K562 (cell line): ENCODE measurements at regions not wholly inside any gene's neighbourhood (a gene's known extent, or its start where the extent isn't known, plus 50 kb on each side); places are given as distances from the start of the nearest gene placed in this dataset.

Source experiments
- CEBPG ChIP-seq, 3 experiments: fragments of 200-800 bp in 1 of 3; sonication (Bioruptor generic) in 1 of 3; sonication (generic) in 1 of 3; formaldehyde crosslinking in 1 of 3; IDR thresholded peaks in 2 of 3; conservative IDR thresholded peaks in 1 of 3; 2 replicates each; pipeline versions ENCODE4 v1.6.1 to v1.8.0; 2016 to 2022; ENCODE audit warnings: missing compliant biosample characterization in 2 of 3, missing genetic modification characterization in 2 of 3, mild to moderate bottlenecking in 1 of 3, missing genetic modification reagents in 1 of 3
- FOXM1 ChIP-seq, 2 experiments: fragments of 450-650 bp in 1 of 2; sonication (generic) in 1 of 2; formaldehyde crosslinking in 1 of 2; IDR thresholded peaks; 2 replicates each; pipeline versions ENCODE4 v1.6.1 to v1.9.0; 2017 to 2022; ENCODE audit warnings: low read depth in 2 of 2, mild to moderate bottlenecking in 2 of 2, missing genetic modification reagents in 1 of 2, moderate library complexity in 1 of 2
- NCOA6 ChIP-seq: fragments of 450-650 bp; IDR thresholded peaks from 2 replicates; pipeline ENCODE4 v1.6.1; 2017; ENCODE audit warnings: mild to moderate bottlenecking
- RAD21 ChIP-seq, 2 experiments: fragments of 250-450 bp in 1 of 2; fragments of 450-650 bp in 1 of 2; sonication (Bioruptor Pico) in 1 of 2; formaldehyde crosslinking in 1 of 2; IDR thresholded peaks in 1 of 2; conservative IDR thresholded peaks in 1 of 2; 2 replicates each; pipeline versions ENCODE4 v1.4.0 to v1.8.0; 2020 to 2022; ENCODE audit warnings: mild to moderate bottlenecking in 2 of 2, moderate library complexity in 1 of 2
- RBBP5 ChIP-seq: fragments of 200-600 bp; sonication (generic); IDR thresholded peaks from 2 replicates; pipeline ENCODE4 v1.6.1; 2012; ENCODE audit warnings: borderline replicate concordance, mild to moderate bottlenecking, low read length, control low read depth, inconsistent platforms; ENCODE audit not compliant: insufficient read depth, poor library complexity, severe bottlenecking
- STAG1 ChIP-seq: sonication (generic); formaldehyde crosslinking; IDR thresholded peaks from 2 replicates; pipeline ENCODE4 v1.5.0; 2020; ENCODE audit warnings: missing genetic modification reagents, borderline replicate concordance
- TAF1 ChIP-seq: IDR thresholded peaks from 2 replicates; pipeline ENCODE4 v1.6.1; 2011; ENCODE audit warnings: mild to moderate bottlenecking, low read length, moderate library complexity; ENCODE audit not compliant: insufficient read depth, control insufficient read depth, severe bottlenecking; ENCODE audit errors: extremely low read depth
- TBL1XR1 ChIP-seq, 2 experiments: IDR thresholded peaks; 2 replicates each; pipeline ENCODE4 v1.6.1; 2012; ENCODE audit warnings: improper control_type of control experiment in 2 of 2, low read length in 2 of 2, mild to moderate bottlenecking in 1 of 2
- THRAP3 ChIP-seq: fragments of 450-650 bp; IDR thresholded peaks from 2 replicates; pipeline ENCODE4 v1.6.1; 2016; ENCODE audit warnings: mild to moderate bottlenecking, inconsistent platforms, borderline replicate concordance
- ZNF586 ChIP-seq: fragments of 450-650 bp; formaldehyde crosslinking; conservative IDR thresholded peaks from 2 replicates; pipeline ENCODE4 v1.4.0; 2020; ENCODE audit warnings: mild to moderate bottlenecking, moderate library complexity
- TF ChIP-seq, protein P1 (sequence below): fragments of 250-450 bp; sonication (Bioruptor Pico); IDR thresholded peaks from 2 replicates; pipeline ENCODE4 v1.5.0; 2021
- TF ChIP-seq, protein P2 (sequence below): fragments of 200-800 bp; sonication (Bioruptor generic); IDR thresholded peaks from 2 replicates; pipeline ENCODE4 v1.6.1; 2017; ENCODE audit warnings: missing genetic modification characterization, missing compliant biosample characterization
- TF ChIP-seq, protein P3 (sequence below): fragments of 450-650 bp; IDR thresholded peaks from 2 replicates; pipeline ENCODE4 v1.6.1; 2018; ENCODE audit warnings: mild to moderate bottlenecking, low read depth; ENCODE audit not compliant: partially characterized antibody
- TF ChIP-seq, protein P4 (sequence below): fragments of 450-650 bp; IDR thresholded peaks from 2 replicates; pipeline ENCODE4 v1.6.1; 2016
- TF ChIP-seq, protein P5 (sequence below), 3 experiments: IDR thresholded peaks in 2 of 3; conservative IDR thresholded peaks in 1 of 3; 2 replicates each; pipeline ENCODE4 v1.5.1; 2011 to 2012; ENCODE audit warnings: low read length in 3 of 3, mild to moderate bottlenecking in 3 of 3, control low read depth in 2 of 3, improper control_type of control experiment in 1 of 3, inconsistent platforms in 1 of 3, low read depth in 1 of 3, mixed read lengths in 1 of 3, moderate library complexity in 1 of 3; ENCODE audit not compliant: insufficient read depth in 2 of 3
- TF ChIP-seq, protein P6 (sequence below): fragments of 450-650 bp; formaldehyde crosslinking; IDR thresholded peaks from 2 replicates; pipeline ENCODE4 v1.4.0; 2020; ENCODE audit warnings: mild to moderate bottlenecking, moderate library complexity

DNA sequence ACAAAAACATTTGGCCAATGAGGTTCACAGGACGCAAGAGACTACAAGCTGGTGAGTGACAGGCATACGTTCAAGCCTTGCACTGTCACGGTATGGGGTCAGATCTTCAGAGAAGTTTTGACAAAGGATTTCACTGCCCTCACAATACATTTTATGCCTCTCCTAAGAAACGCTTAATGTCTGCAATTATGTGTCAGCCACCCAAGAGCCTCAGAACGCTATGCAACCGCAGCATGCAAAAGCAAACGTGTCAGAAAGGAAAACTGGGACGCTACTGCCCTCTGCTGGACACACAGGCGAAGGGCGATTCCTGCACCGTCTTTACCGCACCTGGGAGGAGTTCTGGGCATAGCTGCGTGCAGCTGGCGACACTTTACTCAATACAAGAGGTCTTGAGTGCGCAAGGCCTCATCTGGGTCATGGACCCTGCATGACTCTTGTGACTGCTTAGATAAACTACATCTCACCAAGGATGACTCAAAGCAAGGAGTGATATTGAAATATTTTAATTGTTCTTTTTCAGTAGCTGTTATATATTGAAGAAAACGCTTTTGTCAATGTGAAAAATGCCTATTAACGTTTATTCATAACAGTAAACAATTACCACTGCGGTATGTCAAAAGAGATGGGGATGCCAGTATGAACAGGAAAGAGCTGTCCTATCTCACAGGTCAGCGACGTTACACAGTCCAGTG lies 147.6 kb upstream of the FRG1 start (continued):
- TF ChIP-seq TAF1 (no peak), TBL1XR1 (IDR thresholded peaks at IDR 0.05; ENCODE audit: low read length in 2 of 2) (no peak), CEBPG (CRISPR knock-in tag; IDR thresholded peaks at IDR 0.05) (no peak), CEBPG (tag; conservative IDR thresholded peaks at IDR 0.05 in 1 of 2, IDR thresholded peaks at IDR 0.05 in 1 of 2) (no peak), RAD21 (CRISPR knock-in tag; conservative IDR thresholded peaks at IDR 0.05 in 1 of 2, IDR thresholded peaks at IDR 0.05 in 1 of 2) (peak; percentile 87 to 95), RBBP5 (no peak), FOXM1 (IDR thresholded peaks at IDR 0.05; ENCODE audit: low read depth) (no peak), FOXM1 (CRISPR knock-in tag; IDR thresholded peaks at IDR 0.05; ENCODE audit: low read depth) (no peak), STAG1 (CRISPR knock-in tag) (peak; percentile 21; the same call in 1 of the 2 replicates), NCOA6 (no peak), THRAP3 (no peak), ZNF586 (no peak)
- TF ChIP-seq, protein P1, sequence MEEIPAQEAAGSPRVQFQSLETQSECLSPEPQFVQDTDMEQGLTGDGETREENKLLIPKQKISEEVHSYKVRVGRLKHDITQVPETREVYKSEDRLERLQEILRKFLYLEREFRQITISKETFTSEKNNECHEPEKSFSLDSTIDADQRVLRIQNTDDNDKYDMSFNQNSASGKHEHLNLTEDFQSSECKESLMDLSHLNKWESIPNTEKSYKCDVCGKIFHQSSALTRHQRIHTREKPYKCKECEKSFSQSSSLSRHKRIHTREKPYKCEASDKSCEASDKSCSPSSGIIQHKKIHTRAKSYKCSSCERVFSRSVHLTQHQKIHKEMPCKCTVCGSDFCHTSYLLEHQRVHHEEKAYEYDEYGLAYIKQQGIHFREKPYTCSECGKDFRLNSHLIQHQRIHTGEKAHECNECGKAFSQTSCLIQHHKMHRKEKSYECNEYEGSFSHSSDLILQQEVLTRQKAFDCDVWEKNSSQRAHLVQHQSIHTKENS (CRISPR knock-in tag), result no peak
- TF ChIP-seq, protein P2, sequence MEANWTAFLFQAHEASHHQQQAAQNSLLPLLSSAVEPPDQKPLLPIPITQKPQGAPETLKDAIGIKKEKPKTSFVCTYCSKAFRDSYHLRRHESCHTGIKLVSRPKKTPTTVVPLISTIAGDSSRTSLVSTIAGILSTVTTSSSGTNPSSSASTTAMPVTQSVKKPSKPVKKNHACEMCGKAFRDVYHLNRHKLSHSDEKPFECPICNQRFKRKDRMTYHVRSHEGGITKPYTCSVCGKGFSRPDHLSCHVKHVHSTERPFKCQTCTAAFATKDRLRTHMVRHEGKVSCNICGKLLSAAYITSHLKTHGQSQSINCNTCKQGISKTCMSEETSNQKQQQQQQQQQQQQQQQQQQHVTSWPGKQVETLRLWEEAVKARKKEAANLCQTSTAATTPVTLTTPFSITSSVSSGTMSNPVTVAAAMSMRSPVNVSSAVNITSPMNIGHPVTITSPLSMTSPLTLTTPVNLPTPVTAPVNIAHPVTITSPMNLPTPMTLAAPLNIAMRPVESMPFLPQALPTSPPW, result no peak; the same call in 1 of the 2 replicates
- TF ChIP-seq, protein P3, sequence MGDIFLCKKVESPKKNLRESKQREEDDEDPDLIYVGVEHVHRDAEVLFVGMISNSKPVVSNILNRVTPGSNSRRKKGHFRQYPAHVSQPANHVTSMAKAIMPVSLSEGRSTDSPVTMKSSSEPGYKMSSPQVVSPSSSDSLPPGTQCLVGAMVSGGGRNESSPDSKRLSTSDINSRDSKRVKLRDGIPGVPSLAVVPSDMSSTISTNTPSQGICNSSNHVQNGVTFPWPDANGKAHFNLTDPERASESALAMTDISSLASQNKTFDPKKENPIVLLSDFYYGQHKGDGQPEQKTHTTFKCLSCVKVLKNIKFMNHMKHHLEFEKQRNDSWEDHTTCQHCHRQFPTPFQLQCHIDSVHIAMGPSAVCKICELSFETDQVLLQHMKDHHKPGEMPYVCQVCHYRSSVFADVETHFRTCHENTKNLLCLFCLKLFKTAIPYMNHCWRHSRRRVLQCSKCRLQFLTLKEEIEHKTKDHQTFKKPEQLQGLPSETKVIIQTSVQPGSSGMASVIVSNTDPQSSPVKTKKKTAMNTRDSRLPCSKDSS, result no peak
- TF ChIP-seq, protein P4, sequence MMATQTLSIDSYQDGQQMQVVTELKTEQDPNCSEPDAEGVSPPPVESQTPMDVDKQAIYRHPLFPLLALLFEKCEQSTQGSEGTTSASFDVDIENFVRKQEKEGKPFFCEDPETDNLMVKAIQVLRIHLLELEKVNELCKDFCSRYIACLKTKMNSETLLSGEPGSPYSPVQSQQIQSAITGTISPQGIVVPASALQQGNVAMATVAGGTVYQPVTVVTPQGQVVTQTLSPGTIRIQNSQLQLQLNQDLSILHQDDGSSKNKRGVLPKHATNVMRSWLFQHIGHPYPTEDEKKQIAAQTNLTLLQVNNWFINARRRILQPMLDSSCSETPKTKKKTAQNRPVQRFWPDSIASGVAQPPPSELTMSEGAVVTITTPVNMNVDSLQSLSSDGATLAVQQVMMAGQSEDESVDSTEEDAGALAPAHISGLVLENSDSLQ, result peak; percentile 65; the same call in 1 of the 2 replicates
- TF ChIP-seq, protein P5, sequence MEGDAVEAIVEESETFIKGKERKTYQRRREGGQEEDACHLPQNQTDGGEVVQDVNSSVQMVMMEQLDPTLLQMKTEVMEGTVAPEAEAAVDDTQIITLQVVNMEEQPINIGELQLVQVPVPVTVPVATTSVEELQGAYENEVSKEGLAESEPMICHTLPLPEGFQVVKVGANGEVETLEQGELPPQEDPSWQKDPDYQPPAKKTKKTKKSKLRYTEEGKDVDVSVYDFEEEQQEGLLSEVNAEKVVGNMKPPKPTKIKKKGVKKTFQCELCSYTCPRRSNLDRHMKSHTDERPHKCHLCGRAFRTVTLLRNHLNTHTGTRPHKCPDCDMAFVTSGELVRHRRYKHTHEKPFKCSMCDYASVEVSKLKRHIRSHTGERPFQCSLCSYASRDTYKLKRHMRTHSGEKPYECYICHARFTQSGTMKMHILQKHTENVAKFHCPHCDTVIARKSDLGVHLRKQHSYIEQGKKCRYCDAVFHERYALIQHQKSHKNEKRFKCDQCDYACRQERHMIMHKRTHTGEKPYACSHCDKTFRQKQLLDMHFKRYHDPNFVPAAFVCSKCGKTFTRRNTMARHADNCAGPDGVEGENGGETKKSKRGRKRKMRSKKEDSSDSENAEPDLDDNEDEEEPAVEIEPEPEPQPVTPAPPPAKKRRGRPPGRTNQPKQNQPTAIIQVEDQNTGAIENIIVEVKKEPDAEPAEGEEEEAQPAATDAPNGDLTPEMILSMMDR (IDR thresholded peaks at IDR 0.05 in 2 of 3, conservative IDR thresholded peaks at IDR 0.05 in 1 of 3; ENCODE audit: insufficient read depth in 2 of 3, low read depth in 1 of 3, low read length in 3 of 3), result peak; percentile 74 to 89 (median 83)
- TF ChIP-seq, protein P6, sequence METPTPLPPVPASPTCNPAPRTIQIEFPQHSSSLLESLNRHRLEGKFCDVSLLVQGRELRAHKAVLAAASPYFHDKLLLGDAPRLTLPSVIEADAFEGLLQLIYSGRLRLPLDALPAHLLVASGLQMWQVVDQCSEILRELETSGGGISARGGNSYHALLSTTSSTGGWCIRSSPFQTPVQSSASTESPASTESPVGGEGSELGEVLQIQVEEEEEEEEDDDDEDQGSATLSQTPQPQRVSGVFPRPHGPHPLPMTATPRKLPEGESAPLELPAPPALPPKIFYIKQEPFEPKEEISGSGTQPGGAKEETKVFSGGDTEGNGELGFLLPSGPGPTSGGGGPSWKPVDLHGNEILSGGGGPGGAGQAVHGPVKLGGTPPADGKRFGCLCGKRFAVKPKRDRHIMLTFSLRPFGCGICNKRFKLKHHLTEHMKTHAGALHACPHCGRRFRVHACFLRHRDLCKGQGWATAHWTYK (CRISPR knock-in tag), result peak; percentile 18; the same call in 1 of the 2 replicates
